HG03135 (cell line): ENCODE measurements at regions not wholly inside any gene's neighbourhood (a gene's known extent, or its start where the extent isn't known, plus 50 kb on each side); places are given as distances from the start of the nearest gene placed in this dataset.

Experiments
- ATAC-seq: cut with Tn5 transposase; IDR thresholded peaks from one replicate; pipeline ENCODE4 v1.9.1; 2021; ENCODE audit warnings: mild to moderate bottlenecking, moderate library complexity; ENCODE audit not compliant: unreplicated experiment

DNA sequence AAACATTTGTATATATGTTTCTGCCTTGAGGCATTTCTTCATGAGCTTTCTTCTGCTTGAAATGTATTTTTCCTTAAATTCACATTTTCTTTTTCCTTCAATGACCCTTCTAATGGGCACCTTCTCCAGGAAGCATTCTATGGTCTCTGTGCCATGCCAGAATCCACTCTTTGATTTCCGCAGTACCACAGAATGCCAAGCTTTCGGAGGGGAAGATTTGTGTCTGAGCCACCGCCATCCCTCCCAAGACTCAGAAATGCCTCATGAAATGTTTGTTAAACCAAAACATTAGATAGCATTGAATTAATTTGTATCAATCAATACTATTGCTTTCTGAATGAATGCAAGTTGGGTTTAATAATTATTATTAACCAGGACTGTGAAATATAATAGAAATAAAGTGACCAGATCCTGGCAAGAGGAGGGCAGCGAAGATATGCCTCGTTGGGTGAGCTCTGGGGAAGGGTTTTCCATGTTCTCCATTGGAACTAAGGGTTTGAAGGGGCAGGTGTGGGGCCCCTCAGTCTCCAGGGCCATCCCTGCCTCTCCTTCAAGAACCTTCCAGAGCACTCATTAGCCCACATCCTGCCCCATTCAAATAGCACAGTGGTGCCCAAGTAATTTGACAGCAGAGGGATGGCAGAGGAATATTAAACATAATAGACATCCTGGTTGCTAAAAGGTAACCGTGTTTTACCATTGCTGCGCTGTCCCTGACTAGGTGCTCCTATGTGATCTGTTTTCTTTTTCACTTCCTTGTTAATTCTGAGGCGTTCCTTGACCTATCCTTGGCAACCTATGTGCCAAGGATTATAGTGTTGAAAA, 189.6 kb downstream of the MYCN start:
- no peak for ATAC-seq

- ATAC-seq = no peak
Measured at GRCh38 chr2:16128746-16129610, 188.6 kb downstream of the MYCN start.

- no peak for ATAC-seq
Measured at GRCh38 chr2:16127958-16128357, 187.6 kb downstream of the MYCN start.

DNA sequence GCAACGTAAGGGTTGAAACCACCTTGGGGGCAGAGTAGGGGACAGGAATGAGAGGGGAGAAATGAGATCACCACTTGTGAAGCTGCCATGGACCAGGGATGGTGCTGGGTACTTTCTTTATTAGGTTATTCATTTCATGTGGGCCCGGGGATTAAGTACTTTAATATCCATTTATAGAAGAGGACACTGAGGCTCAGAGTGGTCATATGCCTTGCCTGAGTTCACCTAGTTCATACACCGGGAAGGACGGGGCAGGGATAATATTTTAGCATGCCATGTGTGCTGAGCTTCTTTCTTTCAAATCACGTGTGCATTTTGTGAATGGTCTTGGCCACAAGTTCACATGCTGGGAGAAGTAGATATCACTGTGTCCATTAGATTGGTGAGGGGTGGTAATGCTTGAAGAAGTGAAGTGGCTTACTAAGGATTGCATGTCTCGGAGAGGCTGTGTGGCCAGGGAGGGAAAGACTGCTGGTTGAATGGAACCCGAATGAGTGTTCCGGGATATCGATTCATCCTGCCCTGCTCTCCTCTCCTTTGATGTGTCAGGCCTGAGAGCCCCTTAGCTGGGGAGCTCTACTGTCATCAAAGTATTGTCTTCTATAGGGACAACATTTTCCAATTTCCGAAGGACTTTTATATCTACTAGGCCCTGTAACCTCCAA, 187.1 kb downstream of the MYCN start:
- ATAC-seq = no peak

DNA sequence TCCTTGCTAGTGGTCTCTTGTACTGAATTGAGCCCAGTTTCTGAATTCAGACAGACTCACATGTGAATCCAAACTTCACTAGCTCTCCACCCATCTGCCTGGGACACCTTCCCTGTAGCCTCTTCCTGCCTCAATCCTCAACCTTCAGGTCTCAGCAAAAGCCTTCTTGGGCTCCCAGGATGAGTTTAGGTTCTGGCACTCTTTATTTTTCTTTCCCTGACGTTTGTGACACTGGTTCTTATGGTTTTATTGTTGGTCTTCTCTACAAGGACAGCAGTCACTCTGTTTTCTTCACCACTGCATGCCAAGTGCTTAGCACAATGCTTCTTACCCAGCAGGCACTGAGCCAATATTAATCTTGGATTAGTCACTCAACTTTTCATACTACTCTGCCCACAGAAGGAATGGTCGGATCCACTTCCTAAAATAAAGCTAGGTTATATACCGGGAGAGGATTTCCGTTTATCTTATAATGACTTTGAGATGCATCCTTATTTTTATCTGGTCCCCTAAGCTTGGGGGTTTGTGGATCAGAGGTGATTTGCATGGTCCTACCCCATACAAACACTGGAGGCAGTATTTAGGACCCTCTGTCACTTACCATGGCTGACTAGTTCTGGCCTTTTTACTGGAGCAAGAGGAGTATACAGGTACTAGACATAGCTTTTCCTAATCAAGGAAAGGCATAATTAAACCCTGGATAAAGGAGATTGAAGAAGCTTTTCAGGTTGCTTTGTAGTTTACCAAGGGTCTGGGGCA, 186.3 kb downstream of the MYCN start:
- ATAC-seq = no peak

GRCh38 chr2:16125614-16126516, 185.5 kb downstream of the MYCN start:
- ATAC-seq = no peak

- no peak for ATAC-seq
Measured at GRCh38 chr2:16124881-16125613, 184.7 kb downstream of the MYCN start.

- ATAC-seq = no peak
Measured at GRCh38 chr2:16123856-16124780, 183.8 kb downstream of the MYCN start.

GRCh38 chr2:16123421-16123820, 183.1 kb downstream of the MYCN start:
- ATAC-seq = no peak

DNA sequence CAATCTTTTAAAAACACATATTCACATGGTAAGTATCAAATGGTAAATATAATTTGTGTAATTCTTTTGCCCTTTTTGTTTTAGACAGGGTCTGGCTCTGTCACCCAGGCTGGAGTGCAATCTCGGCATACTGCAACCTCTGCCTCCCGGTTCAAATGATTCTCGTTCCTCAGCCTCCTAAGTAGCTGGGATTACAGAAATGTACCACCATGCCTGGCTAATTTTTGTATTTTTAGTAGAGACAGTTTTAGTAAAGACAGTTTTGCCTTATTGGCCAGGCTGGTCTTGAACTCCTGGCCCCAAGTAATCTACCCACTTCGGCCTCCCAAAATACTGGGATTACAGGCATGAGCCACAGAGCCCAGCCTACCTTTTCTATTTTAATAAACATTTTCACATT, 182.2 kb downstream of the MYCN start:
- no peak for ATAC-seq

- no peak for ATAC-seq
Measured at GRCh38 chr2:16121986-16122390, 181.6 kb downstream of the MYCN start.

DNA sequence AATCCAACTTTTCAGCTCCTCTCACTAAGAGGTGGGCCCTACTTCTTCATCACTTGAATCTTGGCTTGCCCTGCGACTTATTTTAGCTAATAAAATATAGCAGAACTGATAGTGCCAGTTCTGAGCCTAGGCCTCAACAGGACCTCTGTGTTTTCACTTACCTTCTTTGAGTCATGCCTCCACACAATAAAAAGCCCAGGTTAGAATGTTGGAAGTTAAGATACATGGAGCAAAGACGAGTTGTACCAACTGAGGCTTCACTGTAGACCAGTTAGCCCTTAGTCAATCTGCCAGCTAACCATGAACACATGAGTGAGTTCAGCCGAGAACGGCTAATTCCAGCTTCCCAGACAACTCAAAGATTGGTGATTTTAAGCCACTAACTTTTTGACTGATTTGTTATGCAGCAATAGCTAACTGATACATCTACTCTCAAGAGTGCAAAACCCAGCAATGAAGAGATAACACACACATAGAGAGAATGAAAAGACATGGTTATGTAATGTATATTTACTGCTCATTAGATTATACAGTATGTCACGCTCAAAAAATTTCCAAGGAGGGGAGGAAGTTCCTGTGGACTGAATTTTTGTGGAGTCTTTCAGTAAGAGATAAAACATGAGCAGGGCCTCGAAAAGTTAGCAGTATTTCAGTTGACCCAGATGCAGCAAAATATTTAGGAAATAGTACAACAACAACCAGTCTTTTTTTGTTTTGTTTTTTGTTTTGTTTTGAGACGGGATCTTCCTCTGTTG, 181.1 kb downstream of the MYCN start:
- ATAC-seq = no peak

DNA sequence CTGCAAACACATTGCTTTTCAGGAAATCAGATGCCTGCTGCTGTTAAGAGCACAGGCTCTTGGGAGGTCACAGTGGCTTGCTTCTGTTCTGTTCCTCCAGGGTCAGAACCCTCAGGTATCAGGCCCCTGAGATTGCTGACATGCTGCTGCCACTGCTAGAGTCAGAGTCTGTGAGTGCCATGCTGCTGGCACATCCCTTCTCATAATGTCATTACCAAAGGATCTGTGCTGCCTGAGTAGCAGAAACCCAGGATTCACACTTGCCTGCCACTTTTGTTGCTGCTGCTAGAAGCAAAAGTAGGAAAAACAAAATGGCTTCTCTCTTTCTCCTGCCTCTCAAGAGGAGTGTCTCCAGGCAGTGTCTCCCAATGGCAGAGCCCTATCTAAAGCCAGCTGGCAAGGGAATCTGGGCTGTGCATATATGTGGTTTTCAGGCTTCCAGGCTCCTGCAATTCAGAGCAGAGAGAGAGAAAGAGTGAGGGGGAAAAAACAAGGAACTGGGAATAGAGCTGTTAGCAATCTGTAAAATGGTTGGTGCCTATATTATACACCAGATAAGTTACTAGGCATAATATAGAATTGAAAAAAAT, 180.3 kb downstream of the MYCN start:
- ATAC-seq = no peak

DNA sequence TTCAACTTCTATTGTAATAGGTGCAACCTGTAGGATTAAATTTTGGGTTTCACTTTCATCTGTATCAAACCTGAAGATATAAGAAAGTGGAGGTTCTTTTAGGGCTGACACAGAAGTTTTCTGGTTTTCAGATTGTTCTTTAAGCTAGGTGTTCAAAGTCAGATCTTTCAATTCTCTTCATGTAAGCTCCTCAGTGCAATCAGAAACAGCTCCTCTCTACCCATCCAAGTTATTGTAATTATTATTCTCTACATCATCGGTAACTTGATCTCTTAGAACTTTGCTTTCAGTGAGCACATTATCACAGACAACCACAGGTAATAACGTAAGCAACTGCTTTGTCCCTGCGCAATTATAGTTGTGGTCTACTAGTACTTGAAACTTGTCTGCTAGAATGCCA, 179.4 kb downstream of the MYCN start:
- no peak for ATAC-seq

DNA sequence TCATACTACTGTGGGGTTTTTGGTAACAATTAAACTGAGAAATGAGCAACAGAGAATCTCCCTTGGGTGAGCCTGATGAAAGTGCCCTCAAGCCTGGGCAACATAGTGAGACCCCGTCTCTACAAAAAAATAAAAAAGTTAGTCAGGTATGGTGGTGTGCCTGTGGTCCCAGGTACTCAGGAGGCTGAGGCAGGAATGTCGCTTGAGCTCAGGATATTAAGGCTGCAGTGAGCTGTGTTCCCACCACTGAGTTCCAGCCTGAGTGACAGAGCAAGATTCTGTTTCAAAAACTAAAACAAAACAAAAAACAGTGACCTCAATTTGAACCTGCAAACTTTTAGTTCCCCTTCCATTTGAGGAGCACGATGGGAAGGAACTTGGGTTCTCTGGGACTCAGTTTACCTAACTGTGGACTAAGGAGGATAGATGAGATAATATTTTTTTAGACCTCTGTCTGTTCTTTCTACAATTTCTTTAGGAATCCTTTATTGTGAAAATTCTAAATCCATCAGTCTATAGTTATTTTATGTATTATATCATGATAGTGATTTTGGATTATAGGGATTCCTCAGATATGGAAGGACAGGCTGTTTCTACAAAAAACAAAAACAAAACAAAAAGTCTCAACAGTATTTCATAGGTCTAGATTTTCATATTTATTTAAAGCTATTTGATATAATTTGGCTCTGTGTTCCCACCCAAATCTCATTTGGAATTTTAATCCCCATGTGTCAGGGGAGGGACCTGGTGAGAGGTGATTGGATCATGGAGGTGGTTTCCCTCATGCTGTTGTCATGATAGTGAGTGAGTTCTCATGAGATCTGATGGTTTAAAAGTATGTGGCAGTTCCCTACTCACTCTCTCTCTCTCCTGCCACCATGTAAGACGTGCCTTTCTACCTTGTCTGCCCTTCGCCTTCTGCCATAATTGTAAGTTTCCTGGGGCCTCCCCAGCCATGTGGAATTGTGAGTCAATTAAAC, 178.6 kb downstream of the MYCN start:
- ATAC-seq = no peak
